GM21528 (cell line): ENCODE measurements at regions not wholly inside any gene's neighbourhood (a gene's known extent, or its start where the extent isn't known, plus 50 kb on each side); places are given as distances from the start of the nearest gene placed in this dataset.

Experiments
- ATAC-seq: cut with Tn5 transposase; IDR thresholded peaks from one replicate; pipeline ENCODE4 v1.9.1; 2021; ENCODE audit warnings: mild to moderate bottlenecking, moderate library complexity; ENCODE audit not compliant: unreplicated experiment, low FRiP score

DNA sequence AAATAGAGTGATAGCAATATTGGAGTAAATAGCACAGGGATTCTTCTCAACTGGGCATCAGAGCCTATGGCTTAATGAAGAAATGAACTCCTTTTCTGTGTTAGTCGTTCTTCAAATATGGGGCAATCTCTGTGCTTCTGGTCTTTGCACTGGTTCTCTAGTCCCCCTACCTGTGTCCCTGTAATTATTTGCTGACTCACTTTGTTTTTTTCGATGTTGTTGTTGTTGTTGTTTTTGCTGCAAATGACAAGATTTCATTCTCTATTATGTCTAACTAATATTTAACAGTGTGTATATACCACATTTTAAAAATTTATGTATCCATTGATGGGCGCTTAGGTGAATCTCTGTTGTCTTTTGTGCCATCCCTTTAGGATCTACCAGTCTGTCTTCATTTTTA lies 2137.8 kb upstream of the TENM3 start:
- ATAC-seq = no peak

DNA sequence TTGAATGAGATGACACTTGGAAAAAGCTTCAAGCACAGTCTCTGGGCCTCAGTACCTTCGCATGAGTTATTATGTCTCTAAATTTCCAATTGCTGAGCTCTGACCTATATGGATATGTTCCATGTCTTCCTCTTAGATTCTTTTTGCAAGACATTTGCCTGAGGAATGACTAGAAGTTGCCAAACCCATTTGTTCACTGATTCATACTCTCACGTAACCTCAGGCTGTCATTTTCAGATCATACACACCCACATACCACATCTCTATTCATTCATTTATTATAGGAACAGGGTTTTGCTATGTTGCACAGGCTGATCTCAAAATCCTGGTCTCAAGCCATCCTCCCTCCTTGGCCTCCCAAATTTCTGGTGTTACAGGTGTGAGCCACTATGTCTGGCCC lies 2137.1 kb upstream of the TENM3 start:
- no peak for ATAC-seq

DNA sequence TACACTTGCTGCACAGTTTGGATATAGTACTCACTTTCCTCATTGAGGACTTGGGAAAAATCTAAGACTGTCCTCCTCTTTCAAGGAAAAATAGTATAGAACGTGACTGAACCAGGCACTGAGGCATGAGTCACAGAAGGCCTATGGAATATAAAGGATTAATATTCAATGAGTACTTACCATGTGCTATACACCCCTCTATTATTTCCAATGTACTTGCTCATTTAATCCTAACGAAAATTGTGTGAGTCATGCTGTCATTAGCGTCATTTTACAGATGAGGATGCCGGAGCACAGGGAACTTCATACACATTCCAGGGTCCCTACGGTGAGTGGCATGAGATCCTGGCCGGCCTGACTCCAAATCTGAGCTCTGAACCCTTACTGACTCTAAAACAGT lies 2136.2 kb upstream of the TENM3 start:
- ATAC-seq = no peak

DNA sequence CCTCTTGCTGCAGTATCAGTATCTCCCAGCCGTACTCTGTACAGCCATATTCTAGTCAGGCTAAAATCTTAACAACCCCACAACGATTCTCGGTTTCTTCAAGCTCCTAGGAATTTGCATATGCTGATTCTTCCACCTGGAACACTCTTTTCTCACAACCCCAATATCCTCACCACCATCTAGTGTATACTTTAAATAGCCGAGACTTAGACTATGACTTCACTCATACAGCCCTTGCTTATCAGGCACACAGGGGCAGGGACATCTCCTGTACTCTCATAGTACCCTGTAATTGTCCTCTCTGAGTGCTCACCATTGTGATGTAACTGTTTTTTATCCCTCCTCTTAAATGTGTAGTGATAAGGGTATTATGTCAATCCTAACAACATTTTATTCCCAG lies 2126.4 kb upstream of the TENM3 start:
- ATAC-seq = no peak

DNA sequence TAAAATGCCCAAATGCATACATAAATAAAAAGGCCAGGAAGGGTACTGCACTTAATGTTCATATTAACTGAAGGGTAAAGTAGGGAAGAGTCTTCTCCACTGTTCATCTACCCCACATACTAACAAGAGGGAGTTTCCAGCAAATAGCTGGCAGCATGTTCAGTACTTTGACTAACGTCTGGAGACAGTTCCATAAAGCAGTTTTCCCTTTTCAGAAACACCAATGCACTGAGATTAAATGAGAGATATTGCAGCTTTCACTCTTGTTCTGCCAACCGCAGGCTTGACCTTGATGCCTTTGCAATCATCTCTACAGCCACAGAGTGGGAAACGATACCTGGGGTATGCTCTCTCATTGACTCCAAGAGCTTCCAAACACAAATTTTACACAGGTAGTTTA lies 2123.1 kb upstream of the TENM3 start:
- ATAC-seq = no peak

DNA sequence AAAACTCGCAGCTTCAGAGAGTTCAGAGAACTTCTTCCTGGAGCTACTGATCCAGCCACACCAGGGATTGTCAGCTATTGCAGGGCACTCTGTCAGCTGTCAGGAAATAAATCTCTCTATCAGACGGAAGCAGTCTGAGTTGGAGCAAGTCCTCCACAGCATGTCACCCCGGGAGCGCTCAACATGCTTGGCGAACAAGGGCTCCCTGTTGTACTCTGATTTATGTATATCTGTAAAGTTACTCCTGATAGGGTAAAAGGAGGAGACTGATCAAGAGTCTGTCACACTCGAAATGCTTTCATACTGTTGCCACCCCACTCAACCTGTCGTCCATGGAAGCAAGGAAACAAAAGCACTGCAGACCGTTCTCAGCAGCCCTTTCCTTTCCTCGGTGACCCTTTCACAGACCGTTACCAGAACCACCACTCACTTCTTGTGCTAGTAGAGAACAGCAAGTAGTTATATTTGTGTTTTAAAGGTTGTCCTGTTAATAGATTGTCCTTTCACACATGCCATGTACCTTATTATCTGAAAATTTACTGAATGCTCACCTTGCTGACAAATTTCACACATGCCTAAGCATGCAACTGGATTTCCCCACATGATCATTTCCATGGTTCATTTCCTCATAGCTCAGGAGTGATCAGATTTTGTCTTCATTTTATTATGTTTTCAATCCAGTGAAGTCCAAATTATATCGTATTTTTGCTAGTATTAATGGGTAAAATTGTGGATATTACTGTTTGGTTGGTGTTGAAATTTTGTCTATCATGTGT lies 2108.9 kb upstream of the TENM3 start:
- ATAC-seq = no peak

DNA sequence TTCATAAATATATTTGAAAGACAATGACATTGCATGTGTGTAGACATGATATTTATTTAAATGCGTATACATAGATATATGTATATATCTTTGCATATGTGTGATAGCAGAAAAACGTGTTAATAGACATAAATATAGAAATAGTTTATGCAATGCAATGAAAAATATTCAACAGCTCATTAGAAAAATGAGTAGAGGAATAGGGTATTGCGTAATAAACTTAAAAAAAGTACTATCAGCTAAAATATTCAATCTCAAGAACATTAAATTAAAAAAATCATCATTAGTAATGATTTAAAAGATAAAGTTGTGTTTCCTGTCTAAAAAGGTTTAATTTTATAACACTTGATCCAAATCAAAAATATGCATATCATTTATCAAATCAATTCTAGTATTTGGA lies 2101.5 kb upstream of the TENM3 start:
- ATAC-seq = no peak

DNA sequence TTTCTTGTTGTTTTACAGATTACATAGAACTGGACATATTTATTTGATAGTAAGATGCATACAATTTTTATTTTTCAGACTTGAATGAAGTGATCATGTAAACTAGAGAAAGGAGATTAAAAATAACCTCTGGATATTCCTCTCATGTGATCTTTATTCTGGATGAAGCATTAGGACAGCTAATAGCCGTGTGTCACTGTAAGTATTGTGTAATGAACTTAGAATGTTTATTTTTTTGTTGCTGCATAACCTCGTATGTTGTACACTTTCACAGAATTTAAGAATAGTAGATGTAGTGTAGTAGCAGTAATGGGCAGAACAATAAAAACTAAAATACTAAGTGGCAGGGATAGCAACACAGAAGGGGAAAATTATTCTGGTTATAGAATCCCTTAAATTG lies 2094.5 kb upstream of the TENM3 start:
- ATAC-seq = no peak

DNA sequence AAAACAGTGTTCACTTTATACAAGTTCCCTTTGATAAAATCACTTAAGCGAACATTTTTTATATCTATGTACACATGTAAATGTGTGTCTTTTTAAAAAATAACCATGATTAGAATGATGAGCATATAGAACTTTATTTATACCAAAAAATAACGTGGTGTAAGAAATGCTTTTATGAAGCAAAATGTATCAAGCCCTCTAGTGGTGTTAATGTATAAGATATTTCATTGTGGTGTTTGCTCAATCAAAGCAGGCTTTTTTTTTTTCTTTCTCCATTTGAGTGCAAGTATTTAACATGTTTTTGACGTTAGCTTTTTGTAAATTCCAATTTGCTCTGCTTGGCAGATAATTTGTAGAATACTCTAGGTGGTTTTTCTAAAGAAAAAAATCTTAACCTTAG lies 2092.4 kb upstream of the TENM3 start:
- ATAC-seq = no peak

DNA sequence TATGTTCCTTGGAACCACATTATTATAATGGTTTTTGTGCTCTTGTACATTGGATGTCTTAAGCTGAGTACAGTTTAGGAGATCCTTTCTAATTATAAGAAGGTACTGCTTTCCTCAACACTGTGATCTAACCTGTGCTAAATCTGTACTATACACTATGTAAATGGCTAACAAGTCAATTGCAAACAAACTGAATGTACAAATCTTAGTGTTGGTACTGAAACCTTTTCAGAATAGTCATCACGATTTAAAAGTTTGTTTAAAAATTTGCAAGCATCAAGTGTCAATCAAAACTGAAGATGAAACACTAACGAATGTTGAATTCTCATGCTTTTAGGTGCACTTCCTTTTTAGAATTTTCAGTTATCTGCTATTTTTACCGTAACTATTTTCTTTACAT lies 2090.4 kb upstream of the TENM3 start:
- no peak for ATAC-seq

DNA sequence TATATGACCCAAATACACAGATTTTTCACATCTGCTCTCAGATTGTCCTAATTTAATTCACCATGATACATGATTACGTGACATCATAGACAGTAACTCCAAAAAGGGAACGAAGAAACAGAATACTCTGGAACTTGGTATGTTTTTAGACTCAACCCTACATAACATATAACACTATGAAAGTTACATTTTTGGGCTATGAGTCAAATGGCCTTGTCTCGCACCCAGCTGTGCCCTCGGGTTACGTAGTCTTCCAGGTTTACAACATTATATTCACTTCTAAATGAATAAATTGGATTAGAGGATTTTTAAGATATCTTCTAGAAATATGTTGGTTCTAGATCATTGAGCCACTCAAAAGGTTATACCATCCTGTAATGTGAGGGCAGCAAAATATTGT lies 2089.6 kb upstream of the TENM3 start:
- ATAC-seq = no peak

DNA sequence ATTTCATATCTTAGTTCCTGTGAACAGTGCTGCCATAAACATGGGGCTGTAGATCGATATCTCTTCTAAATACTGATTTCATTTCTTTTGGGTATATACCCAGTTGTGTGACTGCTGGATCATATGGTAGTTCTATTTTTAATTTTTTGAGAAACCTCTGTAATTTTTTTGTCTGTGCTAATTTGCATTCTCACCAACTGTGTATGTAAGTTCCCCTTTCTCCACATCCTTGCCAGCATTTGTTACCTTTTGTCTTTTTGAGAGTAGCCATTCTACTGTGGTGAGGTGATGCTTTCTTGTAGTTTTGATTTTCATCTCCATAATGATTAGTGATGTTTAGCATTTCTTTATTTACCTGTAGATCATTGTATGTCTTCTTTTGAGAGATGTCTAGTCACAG lies 2086.5 kb upstream of the TENM3 start:
- no peak for ATAC-seq

DNA sequence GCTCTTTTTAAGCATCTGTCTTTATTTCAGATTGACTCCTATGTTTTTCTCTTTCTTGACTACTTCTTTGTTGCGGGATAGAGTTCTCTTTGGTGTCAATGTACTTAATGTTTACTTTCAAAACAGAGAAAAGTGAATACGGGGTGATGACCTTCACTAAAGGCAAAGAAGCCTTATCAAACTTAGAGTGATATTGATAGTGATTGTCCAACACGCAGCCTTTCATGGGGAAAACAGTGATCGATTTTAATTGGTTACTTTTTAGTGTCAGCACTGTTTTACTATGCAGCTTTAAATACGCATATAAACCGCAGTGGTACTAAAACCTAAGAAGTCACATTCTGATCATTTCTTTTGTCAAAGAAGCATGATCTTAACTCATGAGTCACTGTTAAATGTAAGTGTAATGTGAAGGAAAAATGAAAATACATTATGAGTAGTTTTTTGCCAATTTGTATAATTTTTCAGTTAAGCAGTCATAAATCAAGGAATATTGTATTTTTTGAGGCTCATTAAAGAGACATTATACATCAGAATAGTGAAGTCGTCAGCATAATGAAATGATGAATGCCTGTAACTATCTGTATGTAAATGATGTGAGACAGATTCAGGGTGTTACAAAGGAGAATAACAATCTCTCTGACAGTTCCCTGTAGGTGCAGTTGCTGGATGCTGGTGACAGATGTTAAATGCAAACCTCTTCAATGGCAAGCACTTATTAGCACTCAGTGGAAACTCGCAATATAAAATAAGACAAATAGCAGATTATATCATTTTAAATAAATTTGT lies 2082.8 kb upstream of the TENM3 start:
- ATAC-seq = no peak

DNA sequence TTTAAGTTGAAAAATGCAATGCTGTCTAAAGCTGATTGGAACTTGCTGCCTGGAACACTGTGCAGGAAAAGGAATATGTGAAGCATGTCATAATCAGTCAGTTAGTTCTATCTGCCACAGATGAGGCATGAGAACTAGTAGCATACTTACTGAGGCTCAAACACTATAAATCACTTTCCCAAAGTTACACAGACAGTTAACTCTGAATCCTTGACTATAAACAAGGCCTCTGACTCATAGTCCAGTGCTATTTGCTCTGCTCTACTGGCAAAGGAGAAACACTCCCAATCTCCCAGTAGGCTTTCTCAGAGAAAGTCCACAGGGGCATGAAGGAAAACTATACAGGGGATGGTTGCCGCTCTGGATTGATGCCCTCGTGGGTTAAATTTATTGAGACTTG lies 2078.4 kb upstream of the TENM3 start:
- no peak for ATAC-seq

DNA sequence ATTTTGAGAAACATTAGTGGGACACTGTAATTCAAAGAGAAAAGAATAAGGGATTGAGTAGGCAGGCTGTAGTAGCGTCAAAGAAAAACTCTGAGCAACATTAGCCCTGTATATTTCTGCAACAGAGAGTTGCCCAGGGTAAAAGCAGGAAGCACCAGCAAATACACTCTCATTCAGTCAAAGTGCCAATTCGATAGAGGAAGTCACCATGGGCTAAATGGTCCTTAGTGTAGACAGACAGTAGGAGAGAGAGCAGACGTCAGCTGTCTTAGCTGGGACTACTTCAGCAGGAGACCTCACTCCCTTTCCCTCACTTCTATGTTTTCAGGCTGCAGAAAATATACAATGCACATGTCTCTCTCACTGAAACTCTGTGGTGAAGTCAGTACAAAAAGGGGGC lies 2073.8 kb upstream of the TENM3 start:
- no peak for ATAC-seq

DNA sequence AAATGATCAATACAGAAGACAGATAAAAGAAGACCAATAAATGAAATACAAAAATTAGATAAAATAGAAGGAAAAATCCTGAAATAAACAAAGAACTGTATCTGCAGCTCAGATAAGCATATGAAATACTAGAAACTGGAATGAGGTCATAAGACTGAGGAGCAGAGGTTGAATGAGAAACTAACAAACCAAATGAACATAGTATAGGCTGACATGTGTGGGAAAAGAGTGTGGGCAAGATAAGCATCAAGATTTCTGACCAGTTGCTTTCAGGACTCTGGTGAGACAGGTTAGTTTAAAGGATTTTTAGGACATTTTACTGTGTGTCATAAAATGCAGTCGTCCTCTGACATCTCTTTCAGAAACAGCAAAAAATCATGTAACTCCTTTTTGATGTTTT lies 2073.2 kb upstream of the TENM3 start:
- no peak for ATAC-seq

DNA sequence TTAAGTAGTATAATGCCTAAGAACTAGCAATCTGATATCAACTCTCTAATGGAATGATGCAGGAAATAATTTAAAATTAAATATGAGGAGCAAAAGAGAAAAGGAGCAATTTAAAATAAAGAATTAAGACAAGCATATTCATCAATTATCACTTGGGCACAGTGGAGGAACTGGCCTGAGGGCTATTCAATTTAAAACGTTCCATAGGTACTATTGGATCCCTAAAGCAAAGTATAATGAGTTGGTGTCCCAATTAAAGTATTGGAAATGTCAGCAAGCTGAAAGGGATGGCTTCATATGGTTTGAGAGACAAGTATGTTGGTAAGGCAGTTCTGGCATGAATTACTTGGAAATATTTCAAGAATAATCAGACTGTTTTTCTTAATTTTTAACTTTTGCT lies 2064.1 kb upstream of the TENM3 start:
- no peak for ATAC-seq

DNA sequence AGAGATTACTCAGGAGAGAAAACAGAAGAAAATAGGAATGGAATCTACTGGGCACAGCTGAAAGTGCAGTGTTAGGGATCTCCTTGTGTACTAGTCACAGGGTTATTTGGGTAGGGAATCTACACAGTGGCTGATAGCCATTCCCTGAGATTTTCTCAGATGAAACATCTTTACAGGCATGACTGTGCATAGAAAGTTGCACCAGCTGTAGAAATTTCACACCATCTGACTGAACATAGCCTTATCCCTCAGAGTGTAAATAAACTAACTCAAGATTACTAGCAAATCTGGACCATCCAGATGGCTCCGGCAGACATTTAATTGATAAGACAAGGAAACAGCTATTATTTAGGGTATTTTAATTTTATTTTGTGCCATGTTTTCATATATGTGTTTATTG lies 2053.5 kb upstream of the TENM3 start:
- no peak for ATAC-seq

DNA sequence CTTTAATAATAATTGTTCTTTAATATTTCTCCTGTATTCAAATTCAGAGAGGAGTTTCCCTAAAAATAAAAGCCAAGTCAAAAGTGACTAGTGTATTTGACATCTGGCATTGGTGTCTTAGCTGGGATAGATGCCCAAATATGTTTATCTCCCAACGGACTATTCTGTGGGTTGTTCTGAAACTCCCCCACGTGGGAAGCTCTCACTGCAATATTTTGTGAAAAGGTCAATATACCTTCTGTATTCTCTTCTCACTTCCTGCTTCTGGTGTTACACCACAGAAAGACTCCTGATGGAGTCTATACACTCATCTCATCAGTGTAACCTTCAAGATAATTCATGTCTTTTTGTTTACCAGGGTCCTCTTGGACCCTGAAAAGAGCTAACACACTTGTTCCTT lies 2052.8 kb upstream of the TENM3 start:
- ATAC-seq = no peak

DNA sequence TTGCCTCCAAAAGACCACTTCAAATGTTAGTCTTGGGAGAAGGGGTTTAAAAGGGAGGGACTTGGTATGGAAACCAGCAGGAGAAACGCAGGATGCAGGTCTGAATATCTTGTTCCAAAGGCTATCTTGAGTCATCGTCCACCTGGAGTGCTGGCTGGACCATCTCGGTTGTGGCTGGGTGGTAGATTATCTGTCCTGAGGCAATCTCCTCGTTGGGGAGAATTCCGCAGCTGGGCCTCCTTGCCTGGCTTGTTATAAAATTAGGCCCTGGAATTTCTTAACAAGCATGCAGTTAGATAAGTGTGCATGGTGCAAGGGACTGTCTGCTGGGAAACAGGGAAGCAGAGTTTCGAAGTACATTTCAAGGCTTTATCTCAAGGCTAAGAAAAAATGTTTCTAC lies 2045.7 kb upstream of the TENM3 start:
- ATAC-seq = no peak

DNA sequence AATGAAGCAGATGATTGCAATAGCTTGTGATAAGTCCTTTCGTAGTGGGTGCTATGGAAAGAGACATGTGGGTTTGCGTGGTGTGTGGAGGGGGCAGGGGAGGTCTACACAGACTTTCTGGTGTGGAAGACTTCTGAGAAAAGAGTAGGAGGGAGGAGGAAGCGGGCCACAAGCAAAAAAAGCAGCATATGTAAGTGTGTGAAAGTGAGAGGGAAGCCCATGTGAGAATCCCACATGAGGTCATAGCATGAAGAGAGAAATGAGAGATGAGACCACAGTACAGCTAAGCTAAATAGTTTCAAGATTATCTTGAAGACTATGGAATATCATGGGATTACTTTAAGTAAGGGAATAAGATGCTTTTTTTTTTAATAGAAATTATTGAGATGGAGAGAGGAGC lies 2039.9 kb upstream of the TENM3 start:
- ATAC-seq = no peak

DNA sequence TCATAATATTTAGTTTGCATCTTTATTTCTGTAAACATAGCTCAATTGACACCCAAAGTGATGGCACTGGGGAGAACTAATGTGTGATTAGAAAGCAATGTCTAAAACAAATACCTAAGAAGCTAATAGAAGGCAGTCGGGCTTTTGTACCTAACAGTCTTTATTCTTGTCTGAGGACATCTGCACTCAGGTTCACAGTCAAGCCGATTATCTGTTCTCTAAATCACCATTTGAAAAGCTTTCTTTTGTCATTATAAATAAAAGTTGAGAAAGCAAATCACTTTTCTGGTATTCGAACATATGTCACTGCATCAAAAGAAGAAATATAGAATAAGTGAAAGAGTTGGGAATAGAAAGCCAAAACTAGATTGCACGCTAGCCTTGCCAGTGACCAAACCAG lies 2037.9 kb upstream of the TENM3 start:
- ATAC-seq = no peak
